OCI-LY3 (cell line): ENCODE measurements at regions not wholly inside any gene's neighbourhood (a gene's known extent, or its start where the extent isn't known, plus 50 kb on each side); places are given as distances from the start of the nearest gene placed in this dataset.

Experiments
- H2AFZ ChIP-seq: fragments of 200-600, 300-600 bp; shearing (Covaris generic); 2 replicates; pipeline ENCODE4 v1.6.0; 2014; ENCODE audit warnings: antibody characterized with exemption, low read depth, low read length
- H3K27ac ChIP-seq: fragments of 200-600, 300-600 bp; sonication (generic); 2 replicates; pipeline ENCODE4 v1.5.1; 2014; ENCODE audit warnings: mild to moderate bottlenecking, low read length, moderate library complexity, mixed read lengths
- H3K27me3 ChIP-seq: fragments of 200-600, 300-600 bp; sonication (generic); 2 replicates; pipeline ENCODE4 v1.6.1; 2014; ENCODE audit warnings: low read depth, low read length, mixed read lengths
- H3K36me3 ChIP-seq: fragments of 200-600, 300-600 bp; sonication (generic); replicated peaks from 2 replicates; pipeline ENCODE3; 2014; ENCODE audit warnings: low read depth, low read length, mixed read lengths
- H3K4me1 ChIP-seq: fragments of 300-600, 200-600 bp; sonication (generic); 2 replicates; pipeline ENCODE4 v1.6.1; 2014; ENCODE audit warnings: low read length, mixed read lengths
- H3K4me2 ChIP-seq: fragments of 200-600, 300-600 bp; sonication (generic); 2 replicates; pipeline ENCODE4 v1.6.1; 2014; ENCODE audit warnings: low read length, mixed read lengths
- H3K4me3 ChIP-seq: fragments of 300-600, 200-600 bp; sonication (generic); 2 replicates; pipeline ENCODE4 v1.5.1; 2014; ENCODE audit warnings: antibody characterized with exemption, mild to moderate bottlenecking, low read length, moderate library complexity
- H3K79me2 ChIP-seq: fragments of 300-600, 200-600 bp; shearing (Covaris generic); 2 replicates; pipeline ENCODE4 v1.6.1; 2014; ENCODE audit warnings: mild to moderate bottlenecking, low read length, mixed read lengths
- H3K9ac ChIP-seq: fragments of 300-600, 200-600 bp; shearing (Covaris generic); 2 replicates; pipeline ENCODE4 v1.6.0; 2014; ENCODE audit warnings: mild to moderate bottlenecking, low read length, moderate library complexity
- H3K9me3 ChIP-seq: fragments of 200-600, 300-600 bp; shearing (Covaris generic); 2 replicates; pipeline ENCODE4 v1.6.1; 2014; ENCODE audit warnings: low read length, mixed read lengths; ENCODE audit not compliant: insufficient read depth
- H4K20me1 ChIP-seq: fragments of 200-600, 300-600 bp; sonication (generic); 2 replicates; pipeline ENCODE4 v1.6.1; 2016; ENCODE audit warnings: low read length, mixed read lengths; ENCODE audit not compliant: insufficient read depth
- CTCF ChIP-seq: fragments of 200-600, 300-600 bp; sonication (generic); IDR thresholded peaks from 2 replicates; pipeline ENCODE4 v1.5.1; 2014; ENCODE audit warnings: antibody characterized with exemption, low read length, low read depth
- EZH2phosphoT487 ChIP-seq: fragments of 200-600 bp; shearing (Covaris generic); IDR thresholded peaks from 2 replicates; pipeline ENCODE4 v1.6.1; 2018; ENCODE audit warnings: antibody characterized with exemption, mixed run types, low read depth

GRCh38 chr7:45971661-45972175 lies 50.6 kb upstream of the IGFBP3 start:
- Histone ChIP-seq H3K4me2 (no peak overlapping the region), H3K27me3 (no peaks in the 10 kb centered on the region), H3K4me3 (no peak overlapping the region), H3K79me2 (no peaks in the 10 kb centered on the region), H3K27ac (no peak overlapping the region), H3K9ac (no peak overlapping the region), H4K20me1 (no peaks in the 10 kb centered on the region), H2AFZ (no peak overlapping the region), H3K4me1 (no peaks in the 10 kb centered on the region), H3K9me3 (no peaks in the 10 kb centered on the region), H3K36me3 (no peaks in the 10 kb centered on the region)
- TF ChIP-seq CTCF (no peak), EZH2phosphoT487 (no peak)

DNA sequence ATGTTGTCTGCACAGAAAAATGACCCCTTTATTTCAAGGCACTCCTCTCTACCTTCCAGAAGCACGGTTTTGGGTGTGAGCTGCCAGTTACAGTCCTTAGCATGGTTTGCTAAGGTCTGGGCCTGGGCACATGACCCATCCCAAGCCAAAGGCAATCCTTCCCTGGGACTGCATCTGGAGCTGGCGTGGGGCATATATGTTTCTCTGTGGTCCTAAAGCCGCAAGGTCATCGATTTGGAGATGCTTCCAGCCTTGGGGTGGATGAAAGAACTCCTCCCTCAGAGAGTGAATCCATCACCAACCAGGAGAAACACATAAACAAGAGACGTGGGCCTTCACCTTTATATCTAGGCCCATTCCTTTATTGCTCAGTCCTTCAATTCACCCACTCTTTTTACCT lies 50.1 kb upstream of the IGFBP3 start:
- H3K9me3 ChIP-seq, result no peaks in the 10 kb centered on the region
- H2AFZ ChIP-seq, result no peak overlapping the region
- no peak overlapping the region for H3K9ac ChIP-seq
- no peaks in the 10 kb centered on the region for H3K27me3 ChIP-seq
- no peaks in the 10 kb centered on the region for H4K20me1 ChIP-seq
- H3K79me2 ChIP-seq, result no peaks in the 10 kb centered on the region
- no peaks in the 10 kb centered on the region for H3K36me3 ChIP-seq
- TF ChIP-seq EZH2phosphoT487, result no peak
- no peak for TF ChIP-seq CTCF
- no peaks in the 10 kb centered on the region for H3K4me1 ChIP-seq
- H3K4me3 ChIP-seq, result no peak overlapping the region
- no peak overlapping the region for H3K27ac ChIP-seq
- H3K4me2 ChIP-seq, result no peak overlapping the region
